ENCODE measurements at regions not wholly inside any gene's neighbourhood (a gene's known extent, or its start where the extent isn't known, plus 50 kb on each side); places are given as distances from the start of the nearest gene placed in this dataset.

GRCh38 chr9:87793292-87793691 lies 67.4 kb downstream of the CTSL start:
- TF ChIP-seq CTCF (IDR thresholded peaks at IDR 0.05; ENCODE audit: control extremely low read depth, extremely low read depth, low read depth, missing control alignments), result no peak
- ChIA-PET POLR2A (no interaction called here), CTCF (no interaction called here)
- DNase-seq (ENCODE audit: extremely low spot score), result no peak

GRCh38 chr9:87795178-87795577 lies 69.3 kb downstream of the CTSL start:
- ChIA-PET POLR2A (no interaction called here), CTCF (no interaction called here)
- no peak for DNase-seq (ENCODE audit: extremely low spot score)
- no peak for TF ChIP-seq CTCF (IDR thresholded peaks at IDR 0.05; ENCODE audit: control extremely low read depth, extremely low read depth, low read depth, missing control alignments)

- DNase-seq (ENCODE audit: extremely low spot score), result no peak
- no peak for TF ChIP-seq CTCF (IDR thresholded peaks at IDR 0.05; ENCODE audit: control extremely low read depth, extremely low read depth, low read depth, missing control alignments)
- ChIA-PET CTCF (no interaction called here), POLR2A (no interaction called here)
These were observed 70.3 kb downstream of the CTSL start for GRCh38 chr9:87796196-87796595.

- no peak for DNase-seq (ENCODE audit: extremely low spot score)
- POLR2A ChIA-PET, result no interaction called here
- CTCF ChIA-PET, result no interaction called here
- no peak for TF ChIP-seq CTCF (IDR thresholded peaks at IDR 0.05; ENCODE audit: control extremely low read depth, extremely low read depth, low read depth, missing control alignments)
These were observed 72.4 kb downstream of the CTSL start for GRCh38 chr9:87798261-87798833.

GRCh38 chr9:87799503-87799902 lies 73.6 kb downstream of the CTSL start:
- no peak for TF ChIP-seq CTCF (IDR thresholded peaks at IDR 0.05; ENCODE audit: control extremely low read depth, extremely low read depth, low read depth, missing control alignments)
- CTCF ChIA-PET, result no interaction called here
- POLR2A ChIA-PET, result no interaction called here
- no peak for DNase-seq (ENCODE audit: extremely low spot score)

- no peak for TF ChIP-seq CTCF (IDR thresholded peaks at IDR 0.05; ENCODE audit: control extremely low read depth, extremely low read depth, low read depth, missing control alignments)
- DNase-seq (ENCODE audit: extremely low spot score), result no peak
- POLR2A ChIA-PET, result no interaction called here
- CTCF ChIA-PET, result no interaction called here
These were observed 74.5 kb downstream of the CTSL start for GRCh38 chr9:87800456-87800855.

GRCh38 chr9:87801013-87801412 lies 75.1 kb downstream of the CTSL start:
- POLR2A ChIA-PET, result no interaction called here
- CTCF ChIA-PET, result no interaction called here
- no peak for TF ChIP-seq CTCF (IDR thresholded peaks at IDR 0.05; ENCODE audit: control extremely low read depth, extremely low read depth, low read depth, missing control alignments)
- DNase-seq (ENCODE audit: extremely low spot score), result no peak

All from GM10248 (cell line).